Activated CD4-positive, alpha-beta memory T cell treated with anti-CD3 and anti-CD28 coated beads for 36 hours (primary cell): ENCODE measurements at regions not wholly inside any gene's neighbourhood (a gene's known extent, or its start where the extent isn't known, plus 50 kb on each side); places are given as distances from the start of the nearest gene placed in this dataset.

Experiments
- CTCF ChIA-PET: fragments of 350-600 bp; sonication (Branson Sonifier 250); formaldehyde crosslinking; loops from one replicate; lab custom pipeline; 2021; ENCODE audit warnings: antibody characterized with exemption, inconsistent platforms; lab: Charles Lee
- POLR2A ChIA-PET: fragments of 350-600 bp; sonication (Branson Sonifier 250); formaldehyde crosslinking; loops from one replicate; lab custom pipeline; 2021; ENCODE audit warnings: antibody characterized with exemption; lab: Charles Lee
- DNase-seq: peaks from one replicate; pipeline ENCODE4 v3.0.0-alpha.2; 2020
- H3K27ac Mint-ChIP-seq: one replicate; pipeline ENCODE4 v1.8.0; 2021; ENCODE audit warnings: mixed read lengths
- H3K27me3 Mint-ChIP-seq: one replicate; pipeline ENCODE4 v1.8.0; 2021; ENCODE audit warnings: mixed read lengths
- H3K36me3 Mint-ChIP-seq: one replicate; pipeline ENCODE4 v1.8.0; 2021; ENCODE audit warnings: mixed read lengths
- H3K4me1 Mint-ChIP-seq: one replicate; pipeline ENCODE4 v1.8.0; 2021; ENCODE audit warnings: low read depth, mixed read lengths
- H3K4me3 Mint-ChIP-seq: one replicate; pipeline ENCODE4 v1.8.0; 2021; ENCODE audit warnings: mild to moderate bottlenecking, mixed read lengths
- H3K9me3 Mint-ChIP-seq: one replicate; pipeline ENCODE4 v1.8.0; 2021; ENCODE audit warnings: mixed read lengths
- intact Hi-C: fragments of 100-400 bp; cut with micrococcal nuclease; formaldehyde crosslinking; loops from one replicate; pipeline ENCODE4 v1.15.1; 2023

GRCh38 chr15:98272625-98273024 is 312.1 kb downstream of the ARRDC4 start:
- Mint-ChIP-seq H3K27ac (no peak overlapping the region), H3K36me3 (no peaks in the 10 kb centered on the region), H3K4me1 (peaks cover 6% of the 10 kb centered on the region), H3K4me3 (no peak overlapping the region), H3K27me3 (peaks cover 5% of the 10 kb centered on the region), H3K9me3 (peaks cover 3% of the 10 kb centered on the region)
- DNase-seq: no peak
- intact Hi-C loops: no loop called here
- POLR2A ChIA-PET: no interaction called here
- CTCF ChIA-PET: no interaction called here

- Mint-ChIP-seq H3K4me1 (peaks cover 6% of the 10 kb centered on the region), H3K36me3 (no peaks in the 10 kb centered on the region), H3K27ac (no peak overlapping the region), H3K4me3 (no peak overlapping the region), H3K27me3 (peaks cover 5% of the 10 kb centered on the region), H3K9me3 (no peaks in the 10 kb centered on the region)
- intact Hi-C loops: no loop called here
- CTCF ChIA-PET: no interaction called here
- POLR2A ChIA-PET: no interaction called here
- no peak for DNase-seq
These were observed 315.5 kb downstream of the ARRDC4 start for GRCh38 chr15:98276018-98276417.

- H3K27me3 Mint-ChIP-seq: peaks cover 5% of the 10 kb centered on the region
- H3K9me3 Mint-ChIP-seq: no peaks in the 10 kb centered on the region
- DNase-seq: no peak
- ChIA-PET POLR2A (no interaction called here), CTCF (no interaction called here)
- H3K4me1 Mint-ChIP-seq: peaks cover 6% of the 10 kb centered on the region
- H3K27ac Mint-ChIP-seq: no peak overlapping the region
- intact Hi-C loops: no loop called here
- no peak overlapping the region for H3K4me3 Mint-ChIP-seq
- H3K36me3 Mint-ChIP-seq: no peaks in the 10 kb centered on the region
These were observed 317.1 kb downstream of the ARRDC4 start for GRCh38 chr15:98277602-98278001.

GRCh38 chr15:98280284-98280975 is 319.9 kb downstream of the ARRDC4 start:
- POLR2A ChIA-PET: no interaction called here

GRCh38 chr15:98281130-98281529 is 320.6 kb downstream of the ARRDC4 start:
- intact Hi-C loops: no loop called here
- H3K4me3 Mint-ChIP-seq: no peak overlapping the region
- H3K36me3 Mint-ChIP-seq: no peaks in the 10 kb centered on the region
- no peaks in the 10 kb centered on the region for H3K4me1 Mint-ChIP-seq
- CTCF ChIA-PET: no interaction called here
- POLR2A ChIA-PET: no interaction called here
- no peaks in the 10 kb centered on the region for H3K27me3 Mint-ChIP-seq
- DNase-seq: no peak
- no peak overlapping the region for H3K27ac Mint-ChIP-seq
- no peaks in the 10 kb centered on the region for H3K9me3 Mint-ChIP-seq

More at GRCh38 chr15:98280284-98280975, 319.9 kb downstream of the ARRDC4 start:
- DNase-seq: no peak
- Mint-ChIP-seq H3K4me3 (no peak overlapping the region), H3K4me1 (peaks cover 2% of the 10 kb centered on the region), H3K9me3 (no peaks in the 10 kb centered on the region), H3K27ac (no peak overlapping the region), H3K36me3 (no peaks in the 10 kb centered on the region), H3K27me3 (no peaks in the 10 kb centered on the region)
- intact Hi-C loops: no loop called here
- CTCF ChIA-PET: interaction anchor here (1.0 kb wide), 1 partner anchor 32 kb away, joined by 4 read pairs; no protein-coding TSS in a partner anchor

GRCh38 chr15:98282656-98283332 is 322.3 kb downstream of the ARRDC4 start:
- Mint-ChIP-seq H3K4me3 (no peak overlapping the region), H3K4me1 (no peaks in the 10 kb centered on the region), H3K27me3 (no peaks in the 10 kb centered on the region), H3K9me3 (no peaks in the 10 kb centered on the region), H3K27ac (no peak overlapping the region), H3K36me3 (no peaks in the 10 kb centered on the region)
- CTCF ChIA-PET: no interaction called here
- POLR2A ChIA-PET: no interaction called here
- intact Hi-C loops: no loop called here
- DNase-seq: no peak

GRCh38 chr15:98286200-98286599 is 325.7 kb downstream of the ARRDC4 start:
- Mint-ChIP-seq H3K4me1 (no peaks in the 10 kb centered on the region), H3K4me3 (no peak overlapping the region), H3K36me3 (no peaks in the 10 kb centered on the region), H3K27me3 (peaks cover 3% of the 10 kb centered on the region), H3K27ac (no peak overlapping the region), H3K9me3 (no peaks in the 10 kb centered on the region)
- intact Hi-C loops: no loop called here
- ChIA-PET POLR2A (no interaction called here), CTCF (interaction anchor here (1.6 kb wide), 1 partner anchor 26 kb away, joined by 4 read pairs; no protein-coding TSS in a partner anchor)
- DNase-seq: no peak

GRCh38 chr15:98286831-98287230 is 326.3 kb downstream of the ARRDC4 start:
- Mint-ChIP-seq H3K36me3 (no peaks in the 10 kb centered on the region), H3K4me1 (no peaks in the 10 kb centered on the region), H3K27ac (no peak overlapping the region), H3K27me3 (peaks cover 3% of the 10 kb centered on the region), H3K4me3 (no peak overlapping the region), H3K9me3 (no peaks in the 10 kb centered on the region)
- ChIA-PET POLR2A (no interaction called here), CTCF (interaction anchor here (1.6 kb wide), 1 partner anchor 25 kb away, joined by 4 read pairs; no protein-coding TSS in a partner anchor)
- no peak for DNase-seq
- intact Hi-C loops: no loop called here

GRCh38 chr15:98288091-98288590 is 327.6 kb downstream of the ARRDC4 start:
- H3K4me3 Mint-ChIP-seq: no peak overlapping the region
- ChIA-PET CTCF (no interaction called here), POLR2A (no interaction called here)
- no peaks in the 10 kb centered on the region for H3K36me3 Mint-ChIP-seq
- no peaks in the 10 kb centered on the region for H3K4me1 Mint-ChIP-seq
- intact Hi-C loops: no loop called here
- no peaks in the 10 kb centered on the region for H3K9me3 Mint-ChIP-seq
- DNase-seq: no peak
- H3K27ac Mint-ChIP-seq: no peak overlapping the region
- peaks cover 3% of the 10 kb centered on the region for H3K27me3 Mint-ChIP-seq

GRCh38 chr15:98289747-98290146 is 329.2 kb downstream of the ARRDC4 start:
- H3K36me3 Mint-ChIP-seq: no peaks in the 10 kb centered on the region
- H3K27me3 Mint-ChIP-seq: peaks cover 3% of the 10 kb centered on the region
- intact Hi-C loops: loop anchor here (5.0 kb wide), 1 partner anchor 133 kb away; no protein-coding TSS in a partner anchor
- no peak overlapping the region for H3K27ac Mint-ChIP-seq
- H3K4me1 Mint-ChIP-seq: no peaks in the 10 kb centered on the region
- H3K9me3 Mint-ChIP-seq: no peaks in the 10 kb centered on the region
- DNase-seq: no peak
- CTCF ChIA-PET: no interaction called here
- no peak overlapping the region for H3K4me3 Mint-ChIP-seq
- POLR2A ChIA-PET: no interaction called here

- peak; percentile 56 for DNase-seq
- POLR2A ChIA-PET: no interaction called here
- intact Hi-C loops: loop anchor here (5.0 kb wide), 1 partner anchor 130 kb away; no protein-coding TSS in a partner anchor
- Mint-ChIP-seq H3K9me3 (no peaks in the 10 kb centered on the region), H3K27ac (no peak overlapping the region), H3K36me3 (no peaks in the 10 kb centered on the region), H3K4me3 (no peak overlapping the region), H3K4me1 (no peaks in the 10 kb centered on the region), H3K27me3 (peaks cover 3% of the 10 kb centered on the region)
- CTCF ChIA-PET: interaction anchor here (0.6 to 2.0 kb wide), 3 partner anchors 19 to 129 kb away, joined by 3 to 5 read pairs (median 4); no protein-coding TSS in a partner anchor
These were observed 332.1 kb downstream of the ARRDC4 start for GRCh38 chr15:98292442-98293240.

- H3K27ac Mint-ChIP-seq: no peak overlapping the region
- no peak overlapping the region for H3K4me3 Mint-ChIP-seq
- no peaks in the 10 kb centered on the region for H3K36me3 Mint-ChIP-seq
- ChIA-PET CTCF (no interaction called here), POLR2A (no interaction called here)
- intact Hi-C loops: loop anchor here (2.0 to 5.0 kb wide), 2 partner anchors 128 to 385 kb away; no protein-coding TSS in a partner anchor
- H3K27me3 Mint-ChIP-seq: peaks cover 3% of the 10 kb centered on the region
- no peaks in the 10 kb centered on the region for H3K9me3 Mint-ChIP-seq
- DNase-seq: no peak
- no peaks in the 10 kb centered on the region for H3K4me1 Mint-ChIP-seq
These were observed 333.6 kb downstream of the ARRDC4 start for GRCh38 chr15:98294126-98294525.
